Fibroblast of lung (primary cell): ENCODE measurements at regions not wholly inside any gene's neighbourhood (a gene's known extent, or its start where the extent isn't known, plus 50 kb on each side); places are given as distances from the start of the nearest gene placed in this dataset.

Experiments
- DNase-seq, 2 donors: peaks; one replicate each; pipeline versions ENCODE4 v3.0.0 to v3.0.0-alpha.2; 2010; ENCODE audit warnings: low read depth in 2 of 2
- H2AFZ ChIP-seq: 2 replicates; pipeline ENCODE4 v1.5.1; 2012; ENCODE audit warnings: low read length, control low read depth, inconsistent platforms
- H3K27ac ChIP-seq: 2 replicates; pipeline ENCODE4 v1.5.1; 2011; ENCODE audit warnings: low read length, control low read depth; ENCODE audit not compliant: insufficient read depth
- H3K27me3 ChIP-seq: 2 replicates; pipeline ENCODE4 v1.5.1; 2011; ENCODE audit warnings: mild to moderate bottlenecking, low read length; ENCODE audit not compliant: control insufficient read depth, insufficient read depth
- H3K36me3 ChIP-seq: 2 replicates; pipeline ENCODE4 v1.5.1; 2011; ENCODE audit warnings: low read length; ENCODE audit not compliant: control insufficient read depth, insufficient read depth
- H3K4me1 ChIP-seq: 2 replicates; pipeline ENCODE4 v1.5.1; 2011; ENCODE audit warnings: low read length; ENCODE audit not compliant: control insufficient read depth, insufficient read depth; ENCODE audit errors: extremely low read depth
- H3K4me2 ChIP-seq: 2 replicates; pipeline ENCODE4 v1.5.1; 2011; ENCODE audit warnings: low read length, control low read depth; ENCODE audit not compliant: insufficient read depth; ENCODE audit errors: extremely low read depth
- H3K4me3 ChIP-seq, 4 experiments: fragments of 200-600 bp in 1 of 4; sonication (generic) in 1 of 4; replicated peaks in 1 of 4; 2 replicates each; pipeline ENCODE4 v1.5.1; 2011 to 2016; ENCODE audit warnings: low read length in 4 of 4, low read depth in 3 of 4, mild to moderate bottlenecking in 3 of 4, control low read depth in 2 of 4, inconsistent platforms in 1 of 4, mixed read lengths in 1 of 4; ENCODE audit not compliant: insufficient read depth in 1 of 4; ENCODE audit errors: control extremely low read depth in 1 of 4
- H3K79me2 ChIP-seq: 2 replicates; pipeline ENCODE4 v1.5.1; 2012; ENCODE audit warnings: mild to moderate bottlenecking, low read length, inconsistent platforms; ENCODE audit not compliant: control insufficient read depth, insufficient read depth
- H3K9ac ChIP-seq: 2 replicates; pipeline ENCODE4 v1.5.1; 2011; ENCODE audit warnings: mild to moderate bottlenecking, low read length, control low read depth; ENCODE audit not compliant: insufficient read depth
- H3K9me3 ChIP-seq: 2 replicates; pipeline ENCODE4 v1.5.1; 2012; ENCODE audit warnings: low read depth, low read length; ENCODE audit not compliant: control insufficient read depth, insufficient read depth
- H4K20me1 ChIP-seq: 2 replicates; pipeline ENCODE4 v1.5.1; 2011; ENCODE audit warnings: low read length; ENCODE audit not compliant: control insufficient read depth, insufficient read depth; ENCODE audit errors: extremely low read depth
- CTCF ChIP-seq, 2 donors: IDR thresholded peaks in 1 of 2; conservative IDR thresholded peaks in 1 of 2; 1 replicate in 1 of 2; 2 replicates in 1 of 2; pipeline ENCODE4 v1.5.1; 2011 to 2012; ENCODE audit warnings: low read length in 2 of 2, control low read depth in 1 of 2, inconsistent platforms in 1 of 2, low read depth in 1 of 2, mild to moderate bottlenecking in 1 of 2
- EZH2 ChIP-seq: IDR thresholded peaks from 2 replicates; pipeline ENCODE4 v1.5.1; 2012; ENCODE audit warnings: low read length, control low read depth, mild to moderate bottlenecking; ENCODE audit errors: missing control alignments

- Histone ChIP-seq H4K20me1 (no peaks in the 10 kb centered on the region), H2AFZ (no peak overlapping the region), H3K27ac (no peak overlapping the region), H3K4me2 (no peak overlapping the region), H3K79me2 (no peaks in the 10 kb centered on the region), H3K36me3 (no peaks in the 10 kb centered on the region), H3K9ac (no peak overlapping the region), H3K27me3 (no peaks in the 10 kb centered on the region), H3K9me3 (no peaks in the 10 kb centered on the region), H3K4me1 (no peaks in the 10 kb centered on the region), H3K4me3 (no peak overlapping the region)
- no peak for DNase-seq
- TF ChIP-seq CTCF (conservative IDR thresholded peaks at IDR 0.05 in 1 of 2, IDR thresholded peaks at IDR 0.05 in 1 of 2; ENCODE audit: low read depth in 1 of 2, low read length in 2 of 2), result no peak
- TF ChIP-seq EZH2, result no peak
These were observed 446.7 kb upstream of the TMEM132C start for GRCh38 chr12:127820271-127820670.

- Histone ChIP-seq H3K9ac (no peak overlapping the region), H3K27me3 (no peaks in the 10 kb centered on the region), H3K4me2 (no peak overlapping the region), H4K20me1 (no peaks in the 10 kb centered on the region), H3K4me3 (no peak overlapping the region), H3K36me3 (no peaks in the 10 kb centered on the region), H3K9me3 (no peaks in the 10 kb centered on the region), H3K4me1 (no peaks in the 10 kb centered on the region), H2AFZ (no peak overlapping the region), H3K79me2 (no peaks in the 10 kb centered on the region), H3K27ac (no peak overlapping the region)
- no peak for TF ChIP-seq EZH2
- no peak for TF ChIP-seq CTCF (conservative IDR thresholded peaks at IDR 0.05 in 1 of 2, IDR thresholded peaks at IDR 0.05 in 1 of 2; ENCODE audit: low read depth in 1 of 2, low read length in 2 of 2)
- DNase-seq, result no peak
These were observed 446.1 kb upstream of the TMEM132C start for GRCh38 chr12:127820846-127821245.

- DNase-seq, result peak in 1 of 2 donors; percentile 56
These were observed 444.1 kb upstream of the TMEM132C start for GRCh38 chr12:127822809-127823411.

More at GRCh38 chr12:127822809-127823411, 444.1 kb upstream of the TMEM132C start:
- no peaks in the 10 kb centered on the region for H3K4me1 ChIP-seq
- no peak overlapping the region for H3K27ac ChIP-seq
- no peaks in the 10 kb centered on the region for H3K79me2 ChIP-seq
- H3K4me2 ChIP-seq, result no peak overlapping the region
- no peak overlapping the region for H3K9ac ChIP-seq
- no peaks in the 10 kb centered on the region for H3K27me3 ChIP-seq
- H3K36me3 ChIP-seq, result no peaks in the 10 kb centered on the region
- no peak overlapping the region for H3K4me3 ChIP-seq
- H3K9me3 ChIP-seq, result no peaks in the 10 kb centered on the region
- H4K20me1 ChIP-seq, result no peaks in the 10 kb centered on the region
- no peak for TF ChIP-seq EZH2
- no peak for TF ChIP-seq CTCF (conservative IDR thresholded peaks at IDR 0.05 in 1 of 2, IDR thresholded peaks at IDR 0.05 in 1 of 2; ENCODE audit: low read depth in 1 of 2, low read length in 2 of 2)
- H2AFZ ChIP-seq, result no peak overlapping the region
